Ishikawa (cell line): ENCODE measurements at regions not wholly inside any gene's neighbourhood (a gene's known extent, or its start where the extent isn't known, plus 50 kb on each side); places are given as distances from the start of the nearest gene placed in this dataset.

Experiments
- CREB1 ChIP-seq: IDR thresholded peaks from 2 replicates; pipeline ENCODE4 v1.6.1; 2012; ENCODE audit warnings: low read depth
- EGR1 ChIP-seq: IDR thresholded peaks from 2 replicates; pipeline ENCODE4 v1.6.1; 2012
- EP300 ChIP-seq: IDR thresholded peaks from 2 replicates; pipeline ENCODE4 v1.6.1; 2012; ENCODE audit warnings: borderline replicate concordance
- FOXM1 ChIP-seq: IDR thresholded peaks from 2 replicates; pipeline ENCODE4 v1.6.1; 2012; ENCODE audit warnings: low read depth, borderline replicate concordance
- MAX ChIP-seq: IDR thresholded peaks from 2 replicates; pipeline ENCODE4 v1.6.1; 2012
- NFIC ChIP-seq: IDR thresholded peaks from 2 replicates; pipeline ENCODE4 v1.6.1; 2012
- RAD21 ChIP-seq: IDR thresholded peaks from 2 replicates; pipeline ENCODE4 v1.6.1; 2012; ENCODE audit warnings: low read depth
- REST ChIP-seq: IDR thresholded peaks from 2 replicates; pipeline ENCODE4 v1.6.1; 2012; ENCODE audit warnings: low read depth, mild to moderate bottlenecking
- TAF1 ChIP-seq: IDR thresholded peaks from 2 replicates; pipeline ENCODE4 v1.6.1; 2012; ENCODE audit warnings: low read depth, mild to moderate bottlenecking
- TCF12 ChIP-seq: IDR thresholded peaks from 2 replicates; pipeline ENCODE4 v1.6.1; 2012; ENCODE audit warnings: low read depth
- TEAD4 ChIP-seq: IDR thresholded peaks from 2 replicates; pipeline ENCODE4 v1.6.1; 2012
- USF1 ChIP-seq: IDR thresholded peaks from 2 replicates; pipeline ENCODE4 v1.6.1; 2012
- YY1 ChIP-seq: IDR thresholded peaks from 2 replicates; pipeline ENCODE4 v1.6.1; 2012; ENCODE audit warnings: low read depth
- ZBTB7A ChIP-seq: IDR thresholded peaks from 2 replicates; pipeline ENCODE4 v1.6.1; 2012; ENCODE audit warnings: low read depth

GRCh38 chr5:163596608-163597315 is 91.3 kb downstream of the MAT2B start:
- TF ChIP-seq ZBTB7A (no peak), TCF12 (no peak), MAX (no peak), EGR1 (no peak), TEAD4 (no peak), EP300 (no peak), NFIC (no peak), CREB1 (no peak), REST (no peak), RAD21 (no peak), USF1 (no peak), TAF1 (no peak), FOXM1 (no peak)

GRCh38 chr5:163604013-163604412 is 98.6 kb downstream of the MAT2B start:
- TF ChIP-seq TCF12 (no peak), EGR1 (no peak), RAD21 (no peak), TEAD4 (no peak), CREB1 (no peak), REST (no peak), FOXM1 (no peak)

- TF ChIP-seq CREB1 (no peak), ZBTB7A (no peak), TEAD4 (no peak), EGR1 (no peak), TAF1 (no peak), EP300 (no peak)
Measured at GRCh38 chr5:163607256-163607655, 101.8 kb downstream of the MAT2B start.

- TF ChIP-seq YY1 (no peak), NFIC (no peak), USF1 (no peak), ZBTB7A (no peak)
Measured at GRCh38 chr5:163608621-163609020, 103.2 kb downstream of the MAT2B start.

- no peak for TF ChIP-seq YY1
Measured at GRCh38 chr5:163609910-163610309, 104.5 kb downstream of the MAT2B start.

GRCh38 chr5:163612358-163613149 is 107.1 kb downstream of the MAT2B start:
- TF ChIP-seq REST (no peak), EGR1 (no peak), USF1 (no peak), ZBTB7A (no peak), TEAD4 (no peak), TAF1 (no peak)
